Fibroblast of peridontal ligament (primary cell): ENCODE measurements at regions not wholly inside any gene's neighbourhood (a gene's known extent, or its start where the extent isn't known, plus 50 kb on each side); places are given as distances from the start of the nearest gene placed in this dataset.

Experiments used
- DNase-seq: peaks from one replicate; pipeline ENCODE4 v3.0.0-alpha.2; 2010; ENCODE audit errors: extremely low read depth

- DNase-seq: no peak
Observed at GRCh38 chr3:115520241-115520640, 103.1 kb upstream of the GAP43 start.

- peak; percentile 6 for DNase-seq
Observed at GRCh38 chr3:115520651-115521245, 102.6 kb upstream of the GAP43 start.

GRCh38 chr3:115523458-115523857, 99.9 kb upstream of the GAP43 start:
- DNase-seq: no peak

- no peak for DNase-seq
Observed at GRCh38 chr3:115524549-115524948, 98.8 kb upstream of the GAP43 start.

- no peak for DNase-seq
Observed at GRCh38 chr3:115525731-115526130, 97.6 kb upstream of the GAP43 start.

GRCh38 chr3:115533218-115533617, 90.1 kb upstream of the GAP43 start:
- DNase-seq: no peak

GRCh38 chr3:115536171-115536570, 87.1 kb upstream of the GAP43 start:
- no peak for DNase-seq

- no peak for DNase-seq
Observed at GRCh38 chr3:115537669-115538068, 85.6 kb upstream of the GAP43 start.

GRCh38 chr3:115547207-115547606, 76.1 kb upstream of the GAP43 start:
- no peak for DNase-seq

- peak; percentile 53 for DNase-seq
Observed at GRCh38 chr3:115548611-115549010, 74.7 kb upstream of the GAP43 start.

- peak; percentile 85 for DNase-seq
Observed at GRCh38 chr3:115549071-115549470, 74.2 kb upstream of the GAP43 start.

GRCh38 chr3:115550285-115550761, 73.0 kb upstream of the GAP43 start:
- DNase-seq: peak; percentile 96

- peak; percentile 17 for DNase-seq
Observed at GRCh38 chr3:115551016-115551415, 72.3 kb upstream of the GAP43 start.

GRCh38 chr3:115552007-115552406, 71.3 kb upstream of the GAP43 start:
- DNase-seq: no peak

- peak; percentile 34 for DNase-seq
Observed at GRCh38 chr3:115553796-115554486, 69.4 kb upstream of the GAP43 start.

GRCh38 chr3:115554487-115554807, 68.9 kb upstream of the GAP43 start:
- no peak for DNase-seq

- no peak for DNase-seq
Observed at GRCh38 chr3:115562636-115563267, 60.6 kb upstream of the GAP43 start.

- no peak for DNase-seq
Observed at GRCh38 chr3:115563984-115564383, 59.3 kb upstream of the GAP43 start.

GRCh38 chr3:115571413-115571812, 51.9 kb upstream of the GAP43 start:
- no peak for DNase-seq
